Stomach (tissue), 4 donors: ENCODE measurements at regions not wholly inside any gene's neighbourhood (a gene's known extent, or its start where the extent isn't known, plus 50 kb on each side); places are given as distances from the start of the nearest gene placed in this dataset.

Source experiments
- CTCF ChIP-seq, 7 experiments: fragments of 450-650 bp in 4 of 7; fragments of 200-600 bp in 3 of 7; sonication (generic) in 3 of 7; IDR thresholded peaks; one replicate each; pipeline ENCODE4 v1.5.1; 2016 to 2019; ENCODE audit warnings: antibody characterized with exemption in 7 of 7, control low read depth in 2 of 7, mild to moderate bottlenecking in 1 of 7
- POLR2A ChIP-seq, 4 donors: fragments of 450-650 bp; IDR thresholded peaks; one replicate each; pipeline ENCODE4 v1.6.1; 2016; ENCODE audit warnings: antibody characterized with exemption in 4 of 4, control low read depth in 2 of 4, mild to moderate bottlenecking in 1 of 4, moderate library complexity in 1 of 4

- TF ChIP-seq CTCF (IDR thresholded peaks at IDR 0.05) (no peak), POLR2A (IDR thresholded peaks at IDR 0.05) (no peak)
Measured at GRCh38 chr20:50274570-50275430, 84.2 kb downstream of the CEBPB start.
